NCI-H2227 treated with DMSO at 0.1 percent for 48 hours (cell line): ENCODE measurements at regions not wholly inside any gene's neighbourhood (a gene's known extent, or its start where the extent isn't known, plus 50 kb on each side); places are given as distances from the start of the nearest gene placed in this dataset.
"Not testable (repeated sequence)": the region's sequence is repeated elsewhere in the genome, so short reads cannot be mapped to it uniquely, and the experiment has no call there.

Source experiments
- DNase-seq: peaks from one replicate; lab custom pipeline; 2025; lab: John Stamatoyannopoulos, UW

DNA sequence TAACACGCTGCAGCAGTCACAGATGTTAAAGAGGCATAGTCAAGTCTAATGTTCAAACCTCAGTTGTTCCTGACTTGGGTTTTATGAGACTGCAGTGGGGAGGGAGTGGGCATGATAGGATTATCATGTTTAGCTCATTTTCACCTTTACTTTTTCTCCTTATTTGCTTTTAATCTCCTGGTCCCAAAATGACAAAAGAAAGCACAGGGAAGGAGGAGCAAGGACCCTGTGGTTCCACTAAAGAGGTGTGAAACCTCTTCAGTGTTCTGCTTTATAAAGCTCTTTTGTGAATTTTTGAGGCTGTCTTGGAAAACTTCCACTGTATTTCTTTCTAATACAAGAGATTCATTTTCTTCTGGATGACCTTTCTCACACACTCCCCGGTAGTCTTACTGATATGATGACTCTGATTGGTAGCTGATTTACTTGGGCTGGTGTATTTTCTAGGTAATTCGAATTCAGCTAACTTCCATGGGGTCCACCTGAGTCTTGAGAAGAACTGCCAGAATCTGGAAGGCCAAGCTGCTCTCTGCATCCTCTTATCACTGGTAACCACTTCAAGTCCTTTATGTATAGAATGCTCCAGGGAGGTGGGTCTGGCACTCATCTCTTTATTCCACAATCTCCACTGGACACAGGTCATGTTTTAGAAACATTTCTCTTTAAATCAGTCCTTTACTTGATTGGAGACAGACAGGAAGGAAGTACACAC, 1364.4 kb upstream of the CDH9 start:
- DNase-seq, result no peak

DNA sequence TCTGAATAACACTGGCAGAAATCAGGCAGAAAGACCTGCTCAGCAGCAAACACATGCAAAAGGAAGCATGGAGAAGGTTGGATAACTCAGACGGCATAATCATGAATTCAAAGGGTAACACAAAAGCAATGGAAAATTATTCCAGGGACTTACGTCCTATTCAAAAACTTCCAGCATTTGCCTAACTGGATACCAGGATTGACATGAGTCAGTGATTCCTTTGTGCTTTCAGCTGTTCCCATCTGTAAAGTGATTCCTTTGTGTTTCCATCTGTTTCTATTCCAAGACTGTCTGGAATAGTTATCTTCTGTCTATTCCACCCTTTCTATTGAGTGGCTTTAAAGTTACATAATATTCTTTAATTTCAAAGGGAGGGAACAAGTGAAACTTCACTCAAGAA, 1361.7 kb upstream of the CDH9 start:
- no peak for DNase-seq

- no peak for DNase-seq
Observed at GRCh38 chr5:28399211-28399610, 1360.8 kb upstream of the CDH9 start.

- no peak for DNase-seq
Observed at GRCh38 chr5:28398185-28398584, 1359.8 kb upstream of the CDH9 start.

DNA sequence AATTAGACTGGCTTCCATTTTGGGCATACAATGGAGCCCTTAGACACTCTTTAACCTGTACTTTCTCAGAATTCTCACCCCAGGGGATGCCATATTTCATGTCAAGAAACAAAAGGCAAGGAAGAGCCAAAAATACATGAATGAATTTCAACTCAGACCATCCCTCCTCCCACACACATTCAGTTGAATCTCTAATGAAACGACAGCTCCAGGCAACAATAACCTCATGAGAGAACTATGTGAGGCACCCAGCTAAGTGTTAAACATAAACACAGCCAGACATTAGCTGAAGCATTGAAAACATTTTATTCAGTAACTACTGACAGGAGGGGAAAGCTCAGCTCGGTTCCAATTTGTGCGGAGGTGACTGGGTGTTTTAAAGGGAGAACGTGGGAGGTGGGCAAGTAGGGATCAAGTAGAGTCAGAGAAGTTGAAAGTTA, 1359.1 kb upstream of the CDH9 start:
- DNase-seq, result no peak

GRCh38 chr5:28391277-28391676, 1352.9 kb upstream of the CDH9 start:
- no peak for DNase-seq

DNA sequence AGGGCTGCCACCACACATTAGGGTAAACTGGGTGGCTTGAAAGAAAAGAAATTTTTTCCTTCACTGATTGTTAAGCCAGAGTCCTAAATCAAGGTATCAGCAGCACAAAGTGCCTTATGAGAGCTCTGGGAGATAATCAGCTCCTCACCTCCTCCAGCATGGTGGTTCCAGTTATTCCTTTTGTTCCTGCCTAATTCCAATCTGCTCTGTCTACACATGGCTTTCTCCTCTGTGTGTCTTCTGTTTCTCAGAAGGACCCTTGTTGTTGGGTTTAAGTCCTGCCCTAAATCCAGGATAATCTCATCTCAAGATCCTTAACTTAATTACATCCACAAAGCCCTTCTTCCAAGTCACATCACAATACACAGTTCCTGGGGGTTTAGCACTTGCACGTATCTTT, 1352.0 kb upstream of the CDH9 start:
- DNase-seq, result no peak

- not testable (repeated sequence) for DNase-seq
Observed at GRCh38 chr5:28389727-28390126, 1351.3 kb upstream of the CDH9 start.

DNA sequence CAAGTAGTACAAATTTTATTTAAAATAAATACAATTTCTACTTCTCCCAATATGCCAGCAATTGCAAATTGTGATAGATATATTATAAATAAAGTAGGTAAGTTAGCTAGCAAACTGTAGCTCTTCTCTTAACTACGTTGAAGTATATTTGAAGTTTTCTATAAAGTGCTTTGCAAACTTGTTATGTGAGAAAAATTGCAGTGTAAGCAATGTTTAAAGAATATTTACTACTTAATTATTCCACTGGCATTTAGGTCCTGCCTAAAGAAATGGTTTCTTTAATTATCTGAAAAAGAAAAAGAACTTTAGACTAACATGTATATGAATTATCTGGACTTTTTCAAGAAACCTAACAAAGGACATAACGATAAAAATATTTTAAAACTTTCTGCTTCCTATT, 1350.0 kb upstream of the CDH9 start:
- DNase-seq, result no peak

- DNase-seq, result no peak
Observed at GRCh38 chr5:28386712-28387111, 1348.3 kb upstream of the CDH9 start.

DNA sequence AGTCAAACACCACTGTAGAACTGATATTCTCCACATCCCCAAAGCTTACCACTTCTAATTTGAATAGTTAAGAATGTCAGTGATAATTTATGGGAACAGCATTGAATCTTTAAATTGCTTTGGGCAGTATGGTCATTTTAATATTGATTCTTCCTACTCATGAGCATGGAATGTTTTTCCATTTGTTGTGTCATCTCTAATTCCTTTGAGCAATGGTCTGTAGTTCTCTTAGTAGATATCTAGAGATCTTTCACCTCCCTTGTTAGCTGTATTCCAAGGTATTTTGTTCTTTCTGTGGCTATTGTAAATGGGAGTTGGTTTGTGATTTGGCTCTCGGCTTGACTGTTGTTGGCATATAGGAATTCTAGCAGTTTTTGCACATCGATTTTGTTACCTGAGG, 1341.8 kb upstream of the CDH9 start:
- DNase-seq, result no peak

DNA sequence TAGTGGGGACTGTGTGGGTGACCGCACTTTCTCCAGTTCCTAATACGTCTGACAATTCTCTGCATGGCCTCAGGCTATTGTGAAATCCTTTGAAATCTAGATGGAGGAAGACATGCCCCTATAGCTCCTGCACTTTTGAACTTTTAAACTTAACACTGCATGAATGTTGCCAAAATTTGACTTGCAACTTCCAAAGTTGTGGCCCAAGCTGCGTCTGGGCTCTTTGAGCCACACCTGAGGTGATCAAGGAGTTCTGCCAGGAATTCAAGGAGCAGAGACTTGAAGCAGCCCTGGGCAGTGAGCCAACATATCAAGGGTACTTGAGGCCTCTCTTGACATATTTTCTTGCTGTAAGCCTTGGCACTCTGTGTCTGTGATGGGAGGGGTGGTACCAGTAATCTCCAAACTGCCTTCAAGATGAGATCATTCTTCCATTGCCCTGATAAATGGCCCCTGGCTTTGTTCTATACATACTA, 1336.1 kb upstream of the CDH9 start:
- no peak for DNase-seq

GRCh38 chr5:28370896-28371295, 1332.5 kb upstream of the CDH9 start:
- no peak for DNase-seq

DNA sequence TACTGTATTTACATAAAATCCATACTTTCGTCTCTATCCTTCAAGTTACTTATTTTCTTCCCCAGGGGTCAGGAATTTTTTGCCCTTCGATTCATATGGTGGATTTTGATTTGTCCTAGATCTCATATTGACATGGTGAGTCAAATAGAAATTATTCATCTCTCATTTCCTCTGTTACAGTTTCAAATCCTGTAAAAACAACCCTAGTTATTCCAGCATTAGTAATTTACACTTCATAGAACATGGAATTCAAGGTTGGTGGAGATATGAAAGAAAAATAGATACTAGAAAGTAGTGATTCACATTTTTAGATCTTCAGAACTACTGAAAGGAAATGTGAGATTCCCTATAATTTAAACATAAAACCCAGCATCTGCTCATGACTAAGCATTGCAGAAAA, 1331.0 kb upstream of the CDH9 start:
- DNase-seq, result no peak

GRCh38 chr5:28355831-28356230, 1317.4 kb upstream of the CDH9 start:
- DNase-seq, result no peak

- DNase-seq, result no peak
Observed at GRCh38 chr5:28346696-28347095, 1308.3 kb upstream of the CDH9 start.

DNA sequence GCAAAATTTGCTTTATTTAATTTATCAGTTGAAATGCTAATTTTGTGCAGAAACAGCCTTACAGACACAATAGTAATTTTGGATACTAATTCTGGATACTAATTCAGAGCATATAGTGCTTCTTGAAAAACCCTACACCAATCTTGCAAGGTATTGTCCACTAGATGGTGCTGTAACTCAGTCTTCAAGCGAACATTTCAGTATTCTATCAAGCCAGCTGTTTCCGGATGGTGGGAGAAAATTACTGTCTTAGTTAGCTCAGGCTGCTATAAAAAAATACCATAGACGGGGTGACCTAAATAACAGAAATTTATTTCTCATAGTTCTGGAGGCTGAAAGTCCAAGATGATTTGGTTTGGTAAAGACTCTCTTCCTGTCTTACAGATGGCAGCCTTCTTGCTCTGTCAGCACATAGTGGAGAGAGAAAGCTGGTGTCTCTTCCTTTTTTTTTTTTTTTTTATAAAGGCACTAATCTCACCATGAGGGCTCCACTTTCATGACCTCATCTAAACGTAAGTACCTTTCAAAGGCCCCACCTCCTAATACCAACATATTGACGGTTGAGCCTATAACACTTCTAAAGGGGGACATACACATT, 1306.5 kb upstream of the CDH9 start:
- DNase-seq, result no peak

DNA sequence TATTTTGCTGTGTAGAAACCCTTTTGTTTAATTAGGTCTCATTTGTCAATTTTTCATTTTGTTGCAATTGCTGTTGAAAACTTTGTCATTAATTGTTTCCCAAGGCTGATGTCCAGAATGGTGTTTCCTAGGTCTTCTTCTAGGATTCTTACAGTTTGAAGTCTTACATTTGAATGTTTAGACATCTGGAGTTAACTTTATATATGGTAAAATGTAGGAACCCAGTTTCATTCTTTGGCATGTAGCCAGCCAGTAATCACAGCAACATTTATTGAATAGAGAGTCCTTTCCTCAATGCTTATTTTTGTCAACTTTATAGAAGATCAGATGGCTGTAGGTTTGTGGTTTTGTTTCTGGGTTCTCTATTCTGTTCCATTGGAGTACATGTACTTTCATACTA, 1290.8 kb upstream of the CDH9 start:
- DNase-seq, result no peak

GRCh38 chr5:28328681-28329080, 1290.3 kb upstream of the CDH9 start:
- DNase-seq, result no peak

- no peak for DNase-seq
Observed at GRCh38 chr5:28324174-28324573, 1285.8 kb upstream of the CDH9 start.

DNA sequence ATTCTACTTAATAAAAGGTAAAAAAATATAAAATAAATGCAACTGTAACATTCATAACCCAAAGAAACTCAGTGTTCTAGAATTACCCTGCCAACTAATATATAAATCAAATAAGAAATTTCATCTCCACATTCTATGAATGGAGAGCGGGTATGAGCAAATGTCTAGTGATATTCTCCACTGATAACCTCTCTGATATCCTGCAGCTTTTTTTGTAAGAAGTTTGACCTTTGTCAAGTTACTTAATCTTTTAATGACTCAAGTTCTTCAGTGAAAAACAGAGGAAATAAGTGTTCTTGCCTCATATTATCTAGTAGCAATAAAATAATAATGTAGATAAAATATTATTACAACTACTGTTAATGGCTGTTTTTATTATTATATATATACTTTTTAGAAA, 1275.6 kb upstream of the CDH9 start:
- DNase-seq, result no peak

DNA sequence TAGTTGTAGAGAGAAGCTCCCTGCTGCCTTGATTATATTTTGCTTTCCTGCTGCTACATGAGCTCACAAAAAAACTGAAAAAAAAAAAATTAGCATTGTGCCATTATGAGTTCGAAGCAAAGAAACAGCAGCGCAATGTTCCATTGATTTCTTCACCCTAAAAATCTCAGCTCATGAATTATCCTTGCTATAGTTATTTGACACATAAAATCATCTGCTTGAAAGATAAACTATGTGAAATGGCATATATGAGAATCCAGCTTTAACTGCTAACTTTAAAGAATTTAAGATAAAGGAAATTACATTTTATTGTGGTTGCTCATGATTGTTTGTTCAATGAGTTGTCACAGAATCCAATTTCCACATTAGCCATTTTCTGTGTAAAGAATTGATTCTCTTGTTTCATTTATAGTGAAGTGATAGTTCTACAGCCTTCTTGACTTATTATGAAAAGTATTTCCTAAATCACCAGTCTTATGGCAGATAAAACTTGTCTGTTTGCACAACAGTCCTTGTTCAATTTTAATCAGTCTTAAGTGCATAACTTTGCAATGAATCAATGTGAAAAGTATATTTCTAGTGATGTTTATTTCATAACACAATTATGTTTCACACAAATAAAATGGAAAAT, 1275.0 kb upstream of the CDH9 start:
- no peak for DNase-seq

- no peak for DNase-seq
Observed at GRCh38 chr5:28310696-28311095, 1272.3 kb upstream of the CDH9 start.
